Liver (tissue), 3 donors: ENCODE measurements at regions not wholly inside any gene's neighbourhood (a gene's known extent, or its start where the extent isn't known, plus 50 kb on each side); places are given as distances from the start of the nearest gene placed in this dataset.

Experiments
- GABPA ChIP-seq, 2 donors: IDR thresholded peaks in 1 of 2; conservative IDR thresholded peaks in 1 of 2; 2 replicates each; pipeline ENCODE4 v1.6.1; 2016; ENCODE audit warnings: antibody characterized with exemption in 2 of 2, mild to moderate bottlenecking in 1 of 2, moderate library complexity in 1 of 2
- SP1 ChIP-seq: IDR thresholded peaks from 2 replicates; pipeline ENCODE4 v1.6.1; 2018; ENCODE audit warnings: antibody characterized with exemption, mild to moderate bottlenecking
- TAF1 ChIP-seq: conservative IDR thresholded peaks from 2 replicates; pipeline ENCODE4 v1.6.1; 2016; ENCODE audit warnings: antibody characterized with exemption, mild to moderate bottlenecking
- TF ChIP-seq, protein P1 (sequence below): fragments of 150-350 bp; IDR thresholded peaks from 2 replicates; pipeline ENCODE4 v1.5.1; 2017; ENCODE audit warnings: improper control_type of control experiment, low read depth, low read length; ENCODE audit not compliant: missing input control
- TF ChIP-seq, protein P2 (sequence below): IDR thresholded peaks from 2 replicates; pipeline ENCODE4 v1.6.1; 2016; ENCODE audit warnings: antibody characterized with exemption
- TF ChIP-seq, protein P3 (sequence below): IDR thresholded peaks from 2 replicates; pipeline ENCODE4 v1.6.1; 2016; ENCODE audit warnings: antibody characterized with exemption
- donor health status: healthy.
- donor health status: healthy.

DNA sequence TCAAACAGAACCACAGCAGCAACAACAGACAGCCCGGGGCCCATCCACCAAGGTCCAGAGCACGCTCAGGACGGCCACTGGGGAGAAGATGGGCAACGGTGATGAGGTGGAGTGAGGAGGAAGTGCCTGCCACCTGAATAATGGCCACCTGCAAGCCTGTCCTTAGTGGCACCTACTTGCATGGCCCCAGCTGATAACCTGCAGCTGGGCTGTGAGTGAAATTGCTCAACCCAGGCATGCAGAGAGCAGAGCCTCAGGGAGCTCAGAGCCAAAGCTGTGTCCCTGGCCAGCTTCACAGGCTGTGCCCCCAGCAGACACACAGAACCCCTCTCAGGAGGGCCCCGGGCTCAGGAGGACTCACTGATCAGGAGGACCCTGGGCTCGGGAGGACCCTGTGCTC, 102.4 kb upstream of the ADRA2C start:
- TF ChIP-seq, protein P1, sequence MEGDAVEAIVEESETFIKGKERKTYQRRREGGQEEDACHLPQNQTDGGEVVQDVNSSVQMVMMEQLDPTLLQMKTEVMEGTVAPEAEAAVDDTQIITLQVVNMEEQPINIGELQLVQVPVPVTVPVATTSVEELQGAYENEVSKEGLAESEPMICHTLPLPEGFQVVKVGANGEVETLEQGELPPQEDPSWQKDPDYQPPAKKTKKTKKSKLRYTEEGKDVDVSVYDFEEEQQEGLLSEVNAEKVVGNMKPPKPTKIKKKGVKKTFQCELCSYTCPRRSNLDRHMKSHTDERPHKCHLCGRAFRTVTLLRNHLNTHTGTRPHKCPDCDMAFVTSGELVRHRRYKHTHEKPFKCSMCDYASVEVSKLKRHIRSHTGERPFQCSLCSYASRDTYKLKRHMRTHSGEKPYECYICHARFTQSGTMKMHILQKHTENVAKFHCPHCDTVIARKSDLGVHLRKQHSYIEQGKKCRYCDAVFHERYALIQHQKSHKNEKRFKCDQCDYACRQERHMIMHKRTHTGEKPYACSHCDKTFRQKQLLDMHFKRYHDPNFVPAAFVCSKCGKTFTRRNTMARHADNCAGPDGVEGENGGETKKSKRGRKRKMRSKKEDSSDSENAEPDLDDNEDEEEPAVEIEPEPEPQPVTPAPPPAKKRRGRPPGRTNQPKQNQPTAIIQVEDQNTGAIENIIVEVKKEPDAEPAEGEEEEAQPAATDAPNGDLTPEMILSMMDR, result no peak
- TF ChIP-seq, protein P2, sequence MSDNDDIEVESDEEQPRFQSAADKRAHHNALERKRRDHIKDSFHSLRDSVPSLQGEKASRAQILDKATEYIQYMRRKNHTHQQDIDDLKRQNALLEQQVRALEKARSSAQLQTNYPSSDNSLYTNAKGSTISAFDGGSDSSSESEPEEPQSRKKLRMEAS, result no peak
- TF ChIP-seq TAF1 (no peak), SP1 (no peak), GABPA (IDR thresholded peaks at IDR 0.05 in 1 of 2, conservative IDR thresholded peaks at IDR 0.05 in 1 of 2) (no peak)
- TF ChIP-seq, protein P3, sequence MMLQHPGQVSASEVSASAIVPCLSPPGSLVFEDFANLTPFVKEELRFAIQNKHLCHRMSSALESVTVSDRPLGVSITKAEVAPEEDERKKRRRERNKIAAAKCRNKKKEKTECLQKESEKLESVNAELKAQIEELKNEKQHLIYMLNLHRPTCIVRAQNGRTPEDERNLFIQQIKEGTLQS, result no peak
